ENCODE measurements at regions not wholly inside any gene's neighbourhood (a gene's known extent, or its start where the extent isn't known, plus 50 kb on each side); places are given as distances from the start of the nearest gene placed in this dataset.

- Histone ChIP-seq H3K27me3 (ENCODE audit: insufficient read depth, low read length) (no peaks in the 10 kb centered on the region), H3K4me3 (ENCODE audit: low read length) (no peak overlapping the region), H3K4me1 (ENCODE audit: insufficient read depth, low read length) (no peaks in the 10 kb centered on the region), H3K9me3 (ENCODE audit: low read depth, low read length) (no peaks in the 10 kb centered on the region)
These were observed 103.1 kb downstream of the TLE3 start for GRCh38 chr15:69994429-69995205.

GRCh38 chr15:69996321-69997160 lies 101.2 kb downstream of the TLE3 start:
- Histone ChIP-seq H3K27me3 (ENCODE audit: insufficient read depth, low read length) (no peaks in the 10 kb centered on the region), H3K4me1 (ENCODE audit: insufficient read depth, low read length) (no peaks in the 10 kb centered on the region), H3K4me3 (ENCODE audit: low read length) (no peak overlapping the region), H3K9me3 (ENCODE audit: low read depth, low read length) (no peaks in the 10 kb centered on the region)

GRCh38 chr15:69997161-69997485 lies 100.6 kb downstream of the TLE3 start:
- Histone ChIP-seq H3K4me1 (ENCODE audit: insufficient read depth, low read length) (no peaks in the 10 kb centered on the region), H3K9me3 (ENCODE audit: low read depth, low read length) (no peaks in the 10 kb centered on the region), H3K4me3 (ENCODE audit: low read length) (no peak overlapping the region), H3K27me3 (ENCODE audit: insufficient read depth, low read length) (no peaks in the 10 kb centered on the region)
